ENCODE measurements at regions not wholly inside any gene's neighbourhood (a gene's known extent, or its start where the extent isn't known, plus 50 kb on each side); places are given as distances from the start of the nearest gene placed in this dataset.

DNA sequence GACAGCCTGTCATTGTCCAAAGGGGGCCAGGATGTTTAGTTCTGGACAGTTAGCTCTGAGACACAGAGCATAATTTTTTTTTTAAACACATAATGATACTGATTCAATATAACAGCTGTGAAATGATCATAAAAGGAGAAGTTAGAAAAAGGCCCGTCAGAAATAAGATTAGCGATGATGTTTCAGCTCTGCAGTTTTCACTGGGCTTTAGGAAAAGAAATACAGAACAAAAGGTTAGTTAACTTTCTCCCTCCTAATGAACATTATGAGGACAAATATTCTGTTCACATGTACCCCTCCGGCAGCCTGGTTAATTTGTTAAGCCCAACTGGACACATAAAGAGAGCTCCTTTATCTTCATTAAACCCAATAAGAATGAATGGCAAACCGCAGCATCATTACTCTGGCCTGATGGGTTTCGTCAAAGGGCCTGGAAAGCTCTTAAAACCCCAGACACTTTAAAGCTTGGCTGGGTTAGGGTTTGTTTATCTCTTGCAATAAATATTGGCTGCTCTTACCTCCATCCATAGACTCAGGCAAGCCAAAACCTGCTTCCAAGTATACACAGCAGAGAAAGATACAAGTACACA, 394.6 kb downstream of the KIF16B start:
- intact Hi-C loops (cut with micrococcal nuclease) = no loop called here
- H3K27me3 ChIP-seq (ENCODE audit: control insufficient read depth in 2 of 2, insufficient read depth in 2 of 2, low read length in 2 of 2) = no peaks in the 10 kb centered on the region
- no peak overlapping the region for H2AFZ ChIP-seq (ENCODE audit: low read depth, low read length)
- no peaks in the 10 kb centered on the region for H3K4me1 ChIP-seq (replicated peaks in 1 of 2; ENCODE audit: control insufficient read depth in 2 of 2, insufficient read depth in 2 of 2, low read length in 2 of 2)
- FAIRE-seq (no peak), ATAC-seq (no peak), DNase-seq (ENCODE audit: extremely low read depth in 1 of 4, low spot score in 3 of 4) (no peak)
- no peak overlapping the region for H3K27ac ChIP-seq (ENCODE audit: extremely low read depth, low read depth, low read length)
- no peak overlapping the region for H3K9ac ChIP-seq (ENCODE audit: insufficient read depth in 1 of 2, low read depth in 2 of 2, low read length in 2 of 2)
- ChIA-PET CTCF (ENCODE audit: low intra/inter-chr PET ratio) (no interaction called here), POLR2A (interaction anchor here (0.6 kb wide), 1 partner anchor 20 kb away, joined by 3 read pairs; no protein-coding TSS in a partner anchor)
- no TSS peak for BruUV-seq (replicated peaks)
- no peak overlapping the region for H3K4me3 ChIP-seq
- no peaks in the 10 kb centered on the region for H3K9me3 ChIP-seq (replicated peaks; ENCODE audit: control insufficient read depth, insufficient read depth, low read depth, low read length)
- no peaks in the 10 kb centered on the region for H3K9me1 ChIP-seq (ENCODE audit: control insufficient read depth, insufficient read depth, low read length)
- H4K20me1 ChIP-seq (replicated peaks; ENCODE audit: control insufficient read depth, insufficient read depth, low read length) = no peaks in the 10 kb centered on the region
- H3K36me3 ChIP-seq (ENCODE audit: control insufficient read depth, insufficient read depth, low read length) = no peaks in the 10 kb centered on the region
- H3K79me2 ChIP-seq (ENCODE audit: control insufficient read depth, insufficient read depth, low read length) = no peaks in the 10 kb centered on the region
- 0% methylated on average over 5 of the region's 5 CpGs for WGBS (ENCODE audit: insufficient coverage, low coverage, missing lambda C conversion rate)
- in situ Hi-C loops (cut with MboI) = no loop called here
- no peak overlapping the region for H3K4me2 ChIP-seq (ENCODE audit: insufficient read depth, low read length)
- no peak for TF ChIP-seq TCF7L2 (IDR thresholded peaks at IDR 0.05; ENCODE audit: low read depth, low read length)
- no peak for TF ChIP-seq ZNF41 (CRISPR knock-in tag; conservative IDR thresholded peaks at IDR 0.05)
- no peak for TF ChIP-seq TFE3 (CRISPR knock-in tag; IDR thresholded peaks at IDR 0.05)
- TF ChIP-seq ZNF175 (CRISPR knock-in tag; IDR thresholded peaks at IDR 0.05; ENCODE audit: low read depth) = no peak
- TF ChIP-seq MECOM (CRISPR knock-in tag; IDR thresholded peaks at IDR 0.05) = no peak
- TF ChIP-seq ZNF197 (CRISPR knock-in tag; IDR thresholded peaks at IDR 0.05; ENCODE audit: low read depth) = no peak
- no peak for TF ChIP-seq ZNF830 (CRISPR knock-in tag; IDR thresholded peaks at IDR 0.05)
- TF ChIP-seq CBX2 (IDR thresholded peaks at IDR 0.05; ENCODE audit: insufficient read depth, low read length, poor library complexity, severe bottlenecking) = no peak
- TF ChIP-seq ZNF140 (CRISPR knock-in tag; IDR thresholded peaks at IDR 0.05) = no peak
- no peak for TF ChIP-seq NR0B1 (IDR thresholded peaks at IDR 0.05; ENCODE audit: partially characterized antibody)
- no peak for TF ChIP-seq ZNF407 (IDR thresholded peaks at IDR 0.05; ENCODE audit: low read depth)
- no peak for TF ChIP-seq RBFOX2 (IDR thresholded peaks at IDR 0.05; ENCODE audit: low read depth, low read length)

Data from K562 (cell line).